ENCODE measurements at regions not wholly inside any gene's neighbourhood (a gene's known extent, or its start where the extent isn't known, plus 50 kb on each side); places are given as distances from the start of the nearest gene placed in this dataset.
A peak's percentile ranks its signal among the peaks of the same experiment; 100 is the strongest.

- intact Hi-C loops (cut with micrococcal nuclease; ENCODE audit: unreplicated experiment), result no loop called here
- no peaks in the 10 kb centered on the region for H3K27me3 Mint-ChIP-seq (ENCODE audit: unreplicated experiment)
These were observed 84.3 kb downstream of the DIRAS3 start for GRCh38 chr1:67965995-67966665.

GRCh38 chr1:67963263-67963662 is 87.2 kb downstream of the DIRAS3 start:
- Mint-ChIP-seq H3K27ac (ENCODE audit: unreplicated experiment) (no peak overlapping the region), H3K4me3 (ENCODE audit: low read depth, unreplicated experiment) (no peak overlapping the region), H3K27me3 (ENCODE audit: unreplicated experiment) (no peaks in the 10 kb centered on the region), H3K4me1 (ENCODE audit: low read depth, unreplicated experiment) (no peaks in the 10 kb centered on the region), H3K36me3 (ENCODE audit: insufficient read depth, unreplicated experiment) (no peaks in the 10 kb centered on the region), H3K9me3 (ENCODE audit: low read depth, unreplicated experiment) (peaks cover 13% of the 10 kb centered on the region)
- no peak for TF ChIP-seq CTCF (IDR thresholded peaks at IDR 0.05; ENCODE audit: unreplicated experiment)
- CTCF ChIA-PET, result no interaction called here
- no peak for DNase-seq
- no TSS peak for BruUV-seq (replicated peaks)
- intact Hi-C loops (cut with micrococcal nuclease; ENCODE audit: unreplicated experiment), result no loop called here

More at GRCh38 chr1:67965995-67966665, 84.3 kb downstream of the DIRAS3 start:
- H3K4me1 Mint-ChIP-seq (ENCODE audit: low read depth, unreplicated experiment), result no peaks in the 10 kb centered on the region
- H3K9me3 Mint-ChIP-seq (ENCODE audit: low read depth, unreplicated experiment), result peaks cover 13% of the 10 kb centered on the region
- no peak for DNase-seq
- no peak overlapping the region for H3K4me3 Mint-ChIP-seq (ENCODE audit: low read depth, unreplicated experiment)
- no peaks in the 10 kb centered on the region for H3K36me3 Mint-ChIP-seq (ENCODE audit: insufficient read depth, unreplicated experiment)
- BruUV-seq (replicated peaks), result no TSS peak
- CTCF ChIA-PET, result no interaction called here
- no peak for TF ChIP-seq CTCF (IDR thresholded peaks at IDR 0.05; ENCODE audit: unreplicated experiment)
- no peak overlapping the region for H3K27ac Mint-ChIP-seq (ENCODE audit: unreplicated experiment)

GRCh38 chr1:67960766-67961165 is 89.7 kb downstream of the DIRAS3 start:
- Mint-ChIP-seq H3K9me3 (ENCODE audit: low read depth, unreplicated experiment) (peaks cover 13% of the 10 kb centered on the region), H3K27ac (ENCODE audit: unreplicated experiment) (no peak overlapping the region), H3K36me3 (ENCODE audit: insufficient read depth, unreplicated experiment) (no peaks in the 10 kb centered on the region), H3K4me1 (ENCODE audit: low read depth, unreplicated experiment) (no peaks in the 10 kb centered on the region), H3K27me3 (ENCODE audit: unreplicated experiment) (no peaks in the 10 kb centered on the region), H3K4me3 (ENCODE audit: low read depth, unreplicated experiment) (no peak overlapping the region)
- no TSS peak for BruUV-seq (replicated peaks)
- no peak for TF ChIP-seq CTCF (IDR thresholded peaks at IDR 0.05; ENCODE audit: unreplicated experiment)
- no peak for DNase-seq
- CTCF ChIA-PET, result no interaction called here
- intact Hi-C loops (cut with micrococcal nuclease; ENCODE audit: unreplicated experiment), result no loop called here

- no peaks in the 10 kb centered on the region for H3K4me1 Mint-ChIP-seq (ENCODE audit: low read depth, unreplicated experiment)
- H3K36me3 Mint-ChIP-seq (ENCODE audit: insufficient read depth, unreplicated experiment), result no peaks in the 10 kb centered on the region
- H3K9me3 Mint-ChIP-seq (ENCODE audit: low read depth, unreplicated experiment), result peaks cover 5% of the 10 kb centered on the region
- H3K4me3 Mint-ChIP-seq (ENCODE audit: low read depth, unreplicated experiment), result no peak overlapping the region
- H3K27ac Mint-ChIP-seq (ENCODE audit: unreplicated experiment), result no peak overlapping the region
- CTCF ChIA-PET, result no interaction called here
- H3K27me3 Mint-ChIP-seq (ENCODE audit: unreplicated experiment), result no peaks in the 10 kb centered on the region
- DNase-seq, result peak; percentile 9
- no peak for TF ChIP-seq CTCF (IDR thresholded peaks at IDR 0.05; ENCODE audit: unreplicated experiment)
- intact Hi-C loops (cut with micrococcal nuclease; ENCODE audit: unreplicated experiment), result no loop called here
- no TSS peak for BruUV-seq (replicated peaks)
These were observed 92.0 kb downstream of the DIRAS3 start for GRCh38 chr1:67958472-67958871.
